Nephron progenitor cell (in vitro differentiated cells): ENCODE measurements at regions not wholly inside any gene's neighbourhood (a gene's known extent, or its start where the extent isn't known, plus 50 kb on each side); places are given as distances from the start of the nearest gene placed in this dataset.

ENCODE experiments used
- DNase-seq: peaks from one replicate; pipeline ENCODE4 v3.0.0; 2021
- H3K27ac Mint-ChIP-seq: 2 replicates; pipeline ENCODE4 v1.8.0; 2021; ENCODE audit warnings: mild to moderate bottlenecking, moderate library complexity, mixed read lengths
- H3K27me3 Mint-ChIP-seq: 2 replicates; pipeline ENCODE4 v1.8.0; 2021; ENCODE audit warnings: mild to moderate bottlenecking, low read depth, mixed read lengths; ENCODE audit not compliant: poor library complexity
- H3K36me3 Mint-ChIP-seq: 2 replicates; pipeline ENCODE4 v1.8.0; 2021; ENCODE audit warnings: low read depth, mixed read lengths
- H3K4me1 Mint-ChIP-seq: 2 replicates; pipeline ENCODE4 v1.8.0; 2021; ENCODE audit warnings: mixed read lengths
- H3K4me3 Mint-ChIP-seq: 2 replicates; pipeline ENCODE4 v1.8.0; 2021; ENCODE audit warnings: mild to moderate bottlenecking, moderate library complexity, mixed read lengths
- H3K9me3 Mint-ChIP-seq: 2 replicates; pipeline ENCODE4 v1.8.0; 2021; ENCODE audit warnings: mild to moderate bottlenecking, moderate library complexity, mixed read lengths
- TF ChIP-seq, protein P1 (sequence below): fragments of 200-600 bp; sonication (generic); IDR thresholded peaks from 2 replicates; pipeline ENCODE4 v1.5.0; 2021; ENCODE audit warnings: antibody characterized with exemption

- DNase-seq = no peak
- Mint-ChIP-seq H3K4me1 (peaks cover 43% of the 10 kb centered on the region), H3K27ac (no peak overlapping the region), H3K36me3 (peaks cover 18% of the 10 kb centered on the region), H3K9me3 (peaks cover 35% of the 10 kb centered on the region), H3K4me3 (no peak overlapping the region), H3K27me3 (peaks cover 5% of the 10 kb centered on the region)
- TF ChIP-seq, protein P1, sequence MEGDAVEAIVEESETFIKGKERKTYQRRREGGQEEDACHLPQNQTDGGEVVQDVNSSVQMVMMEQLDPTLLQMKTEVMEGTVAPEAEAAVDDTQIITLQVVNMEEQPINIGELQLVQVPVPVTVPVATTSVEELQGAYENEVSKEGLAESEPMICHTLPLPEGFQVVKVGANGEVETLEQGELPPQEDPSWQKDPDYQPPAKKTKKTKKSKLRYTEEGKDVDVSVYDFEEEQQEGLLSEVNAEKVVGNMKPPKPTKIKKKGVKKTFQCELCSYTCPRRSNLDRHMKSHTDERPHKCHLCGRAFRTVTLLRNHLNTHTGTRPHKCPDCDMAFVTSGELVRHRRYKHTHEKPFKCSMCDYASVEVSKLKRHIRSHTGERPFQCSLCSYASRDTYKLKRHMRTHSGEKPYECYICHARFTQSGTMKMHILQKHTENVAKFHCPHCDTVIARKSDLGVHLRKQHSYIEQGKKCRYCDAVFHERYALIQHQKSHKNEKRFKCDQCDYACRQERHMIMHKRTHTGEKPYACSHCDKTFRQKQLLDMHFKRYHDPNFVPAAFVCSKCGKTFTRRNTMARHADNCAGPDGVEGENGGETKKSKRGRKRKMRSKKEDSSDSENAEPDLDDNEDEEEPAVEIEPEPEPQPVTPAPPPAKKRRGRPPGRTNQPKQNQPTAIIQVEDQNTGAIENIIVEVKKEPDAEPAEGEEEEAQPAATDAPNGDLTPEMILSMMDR = no peak
Measured at GRCh38 chr9:81259896-81260295, 429.5 kb downstream of the TLE1 start.

GRCh38 chr9:81256368-81256767 is 433.0 kb downstream of the TLE1 start:
- TF ChIP-seq, protein P1 = no peak
- Mint-ChIP-seq H3K27me3 (no peaks in the 10 kb centered on the region), H3K9me3 (peaks cover 18% of the 10 kb centered on the region), H3K36me3 (peaks cover 9% of the 10 kb centered on the region), H3K4me3 (no peak overlapping the region), H3K4me1 (peaks cover 37% of the 10 kb centered on the region), H3K27ac (no peak overlapping the region)
- no peak for DNase-seq

DNA sequence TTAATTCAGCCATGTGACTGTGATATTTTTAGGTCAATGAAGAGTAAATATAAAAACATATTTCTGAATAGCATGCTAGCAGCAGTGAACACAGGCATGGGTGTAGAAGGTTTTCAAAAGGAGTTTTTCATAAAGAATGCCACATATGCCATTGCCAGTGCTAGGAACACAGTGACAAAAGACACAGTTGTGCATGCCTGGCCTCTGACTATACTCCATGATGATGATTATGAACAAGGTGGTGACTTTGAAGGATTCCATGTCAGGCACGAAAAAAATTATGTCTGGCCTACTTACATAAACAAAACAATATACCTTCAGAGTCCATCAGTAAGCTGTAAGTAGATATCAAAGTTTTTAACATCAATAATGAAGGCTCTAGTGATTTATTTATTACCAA is 438.7 kb downstream of the TLE1 start:
- Mint-ChIP-seq H3K27ac (no peak overlapping the region), H3K4me3 (no peak overlapping the region), H3K36me3 (peaks cover 24% of the 10 kb centered on the region), H3K4me1 (peaks cover 13% of the 10 kb centered on the region), H3K9me3 (peaks cover 33% of the 10 kb centered on the region), H3K27me3 (no peaks in the 10 kb centered on the region)
- TF ChIP-seq, protein P1 = no peak
- no peak for DNase-seq

GRCh38 chr9:81250041-81250440 is 439.3 kb downstream of the TLE1 start:
- H3K36me3 Mint-ChIP-seq = peaks cover 24% of the 10 kb centered on the region
- peaks cover 33% of the 10 kb centered on the region for H3K9me3 Mint-ChIP-seq
- no peak for DNase-seq
- no peak overlapping the region for H3K27ac Mint-ChIP-seq
- TF ChIP-seq, protein P1 = no peak
- no peaks in the 10 kb centered on the region for H3K27me3 Mint-ChIP-seq
- H3K4me1 Mint-ChIP-seq = peaks cover 18% of the 10 kb centered on the region
- H3K4me3 Mint-ChIP-seq = no peak overlapping the region

GRCh38 chr9:81245254-81245956 is 443.9 kb downstream of the TLE1 start:
- Mint-ChIP-seq H3K27me3 (no peaks in the 10 kb centered on the region), H3K4me1 (peaks cover 23% of the 10 kb centered on the region), H3K36me3 (peaks cover 21% of the 10 kb centered on the region), H3K27ac (peak overlapping the region; percentile 39), H3K4me3 (peak overlapping the region; percentile 30), H3K9me3 (peaks cover 29% of the 10 kb centered on the region)
- TF ChIP-seq, protein P1 = no peak
- DNase-seq = no peak

GRCh38 chr9:81244631-81245030 is 444.7 kb downstream of the TLE1 start:
- Mint-ChIP-seq H3K36me3 (peaks cover 17% of the 10 kb centered on the region), H3K27me3 (no peaks in the 10 kb centered on the region), H3K4me3 (no peak overlapping the region), H3K4me1 (peaks cover 23% of the 10 kb centered on the region), H3K27ac (no peak overlapping the region), H3K9me3 (peaks cover 21% of the 10 kb centered on the region)
- TF ChIP-seq, protein P1 = no peak
- no peak for DNase-seq
